Keratinocyte (primary cell): ENCODE measurements at regions not wholly inside any gene's neighbourhood (a gene's known extent, or its start where the extent isn't known, plus 50 kb on each side); places are given as distances from the start of the nearest gene placed in this dataset.
A peak's percentile ranks its signal among the peaks of the same experiment; 100 is the strongest.

Experiments
- DNase-seq: peaks from one replicate; pipeline ENCODE4 v3.0.0-alpha.2; 2011; ENCODE audit warnings: low read depth, missing footprints, low spot score
- FAIRE-seq: peaks from 2 replicates; lab custom pipeline; 2011; peaks lifted over from hg19 to GRCh38; lab: Jason Lieb, UNC
- H2AFZ ChIP-seq: 2 replicates; pipeline ENCODE4 v1.6.0; 2012; ENCODE audit warnings: low read length, control low read depth, inconsistent platforms; ENCODE audit not compliant: control insufficient read depth
- H3K27ac ChIP-seq: 2 replicates; pipeline ENCODE4 v1.5.1; 2011; ENCODE audit warnings: low read length; ENCODE audit not compliant: control insufficient read depth, insufficient read depth
- H3K27me3 ChIP-seq: 3 replicates; pipeline ENCODE4 v1.6.0; 2011; ENCODE audit warnings: low read length; ENCODE audit not compliant: control insufficient read depth, insufficient read depth; ENCODE audit errors: extremely low read depth
- H3K36me3 ChIP-seq, 2 experiments: 2 replicates in 1 of 2; 3 replicates in 1 of 2; pipeline ENCODE4 v1.5.1; 2011; ENCODE audit warnings: low read length in 2 of 2, mild to moderate bottlenecking in 1 of 2; ENCODE audit not compliant: control insufficient read depth in 2 of 2, insufficient read depth in 2 of 2; ENCODE audit errors: extremely low read depth in 1 of 2
- H3K4me1 ChIP-seq: 3 replicates; pipeline ENCODE4 v1.5.1; 2011; ENCODE audit warnings: low read length; ENCODE audit not compliant: control insufficient read depth, insufficient read depth; ENCODE audit errors: extremely low read depth
- H3K4me2 ChIP-seq: 3 replicates; pipeline ENCODE4 v1.6.0; 2011; ENCODE audit warnings: low read depth, low read length; ENCODE audit not compliant: control insufficient read depth, insufficient read depth; ENCODE audit errors: extremely low read depth
- H3K4me3 ChIP-seq, 3 experiments: fragments of 200-600 bp in 1 of 3; sonication (generic) in 1 of 3; 2 replicates in 2 of 3; 3 replicates in 1 of 3; pipeline ENCODE4 v1.5.1; 2011 to 2016; ENCODE audit warnings: low read length in 3 of 3, mild to moderate bottlenecking in 3 of 3, control low read depth in 2 of 3, inconsistent platforms in 1 of 3, low read depth in 1 of 3, mixed read lengths in 1 of 3, mixed run types in 1 of 3, moderate library complexity in 1 of 3; ENCODE audit not compliant: control insufficient read depth in 2 of 3, insufficient read depth in 2 of 3; ENCODE audit errors: extremely low read depth in 1 of 3
- H3K79me2 ChIP-seq: 2 replicates; pipeline ENCODE4 v1.6.0; 2012; ENCODE audit warnings: low read length; ENCODE audit not compliant: control insufficient read depth, insufficient read depth
- H3K9ac ChIP-seq: 3 replicates; pipeline ENCODE4 v1.6.0; 2011; ENCODE audit warnings: low read length; ENCODE audit not compliant: control insufficient read depth, insufficient read depth; ENCODE audit errors: extremely low read depth
- H3K9me1 ChIP-seq: 3 replicates; pipeline ENCODE4 v1.6.0; 2011; ENCODE audit warnings: low read length; ENCODE audit not compliant: control insufficient read depth, insufficient read depth; ENCODE audit errors: extremely low read depth
- H3K9me3 ChIP-seq: 2 replicates; pipeline ENCODE4 v1.5.1; 2012; ENCODE audit warnings: low read depth, low read length; ENCODE audit not compliant: control insufficient read depth
- H4K20me1 ChIP-seq: 3 replicates; pipeline ENCODE4 v1.6.0; 2011; ENCODE audit warnings: low read length; ENCODE audit not compliant: control insufficient read depth, insufficient read depth; ENCODE audit errors: extremely low read depth
- CTCF ChIP-seq, 3 experiments: IDR thresholded peaks in 1 of 3; conservative IDR thresholded peaks in 1 of 3; optimal IDR thresholded peaks in 1 of 3; 2 replicates in 2 of 3; 3 replicates in 1 of 3; pipeline versions ENCODE3 to v1.5.1; 2011; ENCODE audit warnings: low read length in 3 of 3, mild to moderate bottlenecking in 3 of 3, moderate library complexity in 2 of 3, control low read depth in 1 of 3, inconsistent platforms in 1 of 3; ENCODE audit not compliant: insufficient read depth in 2 of 3; ENCODE audit errors: extremely low read depth in 1 of 3
- EZH2 ChIP-seq: IDR thresholded peaks from one replicate; pipeline ENCODE4 v1.6.1; 2012; ENCODE audit warnings: inconsistent platforms, mild to moderate bottlenecking, low read length, moderate library complexity
- dilution Hi-C: fragments of 300-500 bp; cut with MboI; formaldehyde crosslinking; loops from one replicate; pipeline ENCODE4 v1.7.0; 2020; ENCODE audit warnings: low sequenced_read_pairs; ENCODE audit not compliant: extremely low pct_ligation_motif_present

- H3K9me1 ChIP-seq: no peaks in the 10 kb centered on the region
- H3K36me3 ChIP-seq: no peaks in the 10 kb centered on the region
- H3K4me2 ChIP-seq: no peak overlapping the region
- peak; percentile 48 for FAIRE-seq
- H4K20me1 ChIP-seq: no peaks in the 10 kb centered on the region
- TF ChIP-seq CTCF (optimal IDR thresholded peaks at IDR 0.05 in 1 of 3, IDR thresholded peaks at IDR 0.05 in 1 of 3, conservative IDR thresholded peaks at IDR 0.05 in 1 of 3; ENCODE audit: extremely low read depth in 1 of 3, insufficient read depth in 2 of 3, low read length in 3 of 3): no peak
- TF ChIP-seq EZH2: no peak
- no peaks in the 10 kb centered on the region for H3K9me3 ChIP-seq
- DNase-seq: no peak
- peaks cover 14% of the 10 kb centered on the region for H3K4me1 ChIP-seq
- no peaks in the 10 kb centered on the region for H3K79me2 ChIP-seq
- no peak overlapping the region for H2AFZ ChIP-seq
- H3K27ac ChIP-seq: no peak overlapping the region
- no peaks in the 10 kb centered on the region for H3K27me3 ChIP-seq
- no peak overlapping the region for H3K9ac ChIP-seq
- dilution Hi-C loops: no loop called here
- no peak overlapping the region for H3K4me3 ChIP-seq
Observed at GRCh38 chr6:63521475-63522210, 50.6 kb upstream of the LOC128125822 start.
